CD4-positive, alpha-beta T cell treated with Interleukin-21 for 1 hour (primary cell): ENCODE measurements at regions not wholly inside any gene's neighbourhood (a gene's known extent, or its start where the extent isn't known, plus 50 kb on each side); places are given as distances from the start of the nearest gene placed in this dataset.
A peak's percentile ranks its signal among the peaks of the same experiment; 100 is the strongest.
"Not testable (repeated sequence)": the region's sequence is repeated elsewhere in the genome, so short reads cannot be mapped to it uniquely, and the experiment has no call there.

ENCODE experiments used
- DNase-seq: peaks from one replicate; pipeline ENCODE4 v3.0.0-alpha.2; 2020

GRCh38 chr12:31906557-31907301, 52.5 kb upstream of the RESF1 start:
- no peak for DNase-seq

DNA sequence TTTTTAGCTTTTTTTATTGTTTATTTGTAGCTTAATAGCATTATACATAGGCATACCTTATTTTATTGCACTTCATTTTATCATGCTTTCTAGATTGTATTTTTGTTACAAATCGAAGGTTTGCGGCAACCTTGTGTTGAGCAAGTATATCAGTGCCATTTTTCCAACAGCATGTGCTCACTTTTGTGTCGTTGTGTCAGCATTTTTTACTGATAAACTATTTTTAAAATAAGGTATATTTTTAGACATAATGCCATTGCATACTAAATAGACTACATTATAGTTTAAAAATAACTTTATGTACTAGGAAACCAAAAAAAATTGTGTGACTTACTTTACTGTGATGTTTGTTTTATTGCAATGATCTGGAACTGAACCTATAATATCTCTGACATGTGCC, 56.2 kb upstream of the RESF1 start:
- DNase-seq: no peak

GRCh38 chr12:31900271-31900670, 58.9 kb upstream of the RESF1 start:
- no peak for DNase-seq

- no peak for DNase-seq
Measured at GRCh38 chr12:31899109-31899508, 60.1 kb upstream of the RESF1 start.

- peak; percentile 51 for DNase-seq
Measured at GRCh38 chr12:31897781-31898503, 61.3 kb upstream of the RESF1 start.

GRCh38 chr12:31897092-31897491, 62.1 kb upstream of the RESF1 start:
- not testable (repeated sequence) for DNase-seq

- peak; percentile 94 for DNase-seq
Measured at GRCh38 chr12:31896514-31897039, 62.6 kb upstream of the RESF1 start.

- no peak for DNase-seq
Measured at GRCh38 chr12:31895449-31896150, 63.6 kb upstream of the RESF1 start.

- peak; percentile 69 for DNase-seq
Measured at GRCh38 chr12:31890295-31891285, 68.6 kb upstream of the RESF1 start.

- no peak for DNase-seq
Measured at GRCh38 chr12:31887109-31887811, 72.0 kb upstream of the RESF1 start.

DNA sequence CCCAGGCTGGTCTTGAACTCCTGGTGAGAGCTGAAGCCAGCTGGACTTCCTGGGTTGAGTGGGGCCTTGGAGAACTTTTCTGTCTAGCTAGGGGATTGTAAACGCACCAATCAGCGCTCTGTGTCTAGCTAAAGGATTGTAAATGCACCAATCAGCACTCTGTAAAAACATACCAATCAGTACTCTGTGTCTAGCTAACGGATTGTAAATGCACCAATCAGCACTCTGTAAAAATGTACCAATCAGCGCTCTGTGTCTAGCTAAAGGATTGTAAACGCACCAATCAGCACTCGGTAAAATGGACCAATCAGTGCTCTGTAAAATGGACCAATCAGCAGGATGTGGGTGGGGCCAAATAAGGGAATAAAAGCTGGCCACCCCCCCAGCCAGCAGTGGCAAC, 76.5 kb upstream of the RESF1 start:
- not testable (repeated sequence) for DNase-seq

- no peak for DNase-seq
Measured at GRCh38 chr12:31880340-31880739, 78.9 kb upstream of the RESF1 start.

- DNase-seq: no peak
Measured at GRCh38 chr12:31877884-31878283, 81.3 kb upstream of the RESF1 start.

DNA sequence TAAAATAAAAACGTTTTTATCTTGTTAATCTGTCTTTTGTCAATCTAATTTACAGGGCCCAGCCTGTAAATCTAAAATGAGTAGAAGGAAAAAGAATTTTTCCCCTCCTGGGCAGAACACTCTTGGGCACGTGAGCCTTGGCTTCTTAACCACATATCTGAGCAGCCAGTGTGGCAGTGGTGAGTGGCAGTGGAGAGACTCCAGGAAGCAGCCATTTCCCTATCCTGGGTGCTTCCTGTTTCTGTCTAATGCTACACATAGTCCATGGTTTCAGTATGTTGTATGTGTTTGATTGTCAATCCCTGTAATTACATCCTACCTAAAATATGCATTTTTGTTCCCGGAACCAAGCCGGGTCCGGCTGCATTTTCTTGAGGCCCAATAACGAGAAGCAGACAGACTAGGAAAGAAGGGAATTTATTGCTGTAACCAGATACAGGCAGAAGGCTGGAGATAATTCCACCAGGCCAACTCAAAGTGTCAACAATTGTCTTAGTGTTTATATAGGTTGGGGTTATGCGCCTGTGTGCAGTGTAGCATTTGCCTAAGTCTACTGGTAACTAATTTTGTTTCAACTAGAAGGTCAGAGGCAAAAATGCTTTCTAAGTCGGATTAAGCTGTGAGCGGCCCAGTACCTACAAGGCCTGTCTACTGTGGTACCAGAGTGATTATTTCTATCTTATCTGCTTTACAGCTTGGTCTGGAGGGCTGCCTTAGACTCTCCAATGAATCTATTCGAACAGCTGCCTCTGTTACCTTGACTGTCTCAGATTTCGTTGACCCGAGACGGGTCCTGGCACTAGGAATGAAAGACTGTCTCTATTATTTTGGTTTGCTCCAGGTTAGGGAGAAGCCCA, 82.4 kb upstream of the RESF1 start:
- peak; percentile 25 for DNase-seq

DNA sequence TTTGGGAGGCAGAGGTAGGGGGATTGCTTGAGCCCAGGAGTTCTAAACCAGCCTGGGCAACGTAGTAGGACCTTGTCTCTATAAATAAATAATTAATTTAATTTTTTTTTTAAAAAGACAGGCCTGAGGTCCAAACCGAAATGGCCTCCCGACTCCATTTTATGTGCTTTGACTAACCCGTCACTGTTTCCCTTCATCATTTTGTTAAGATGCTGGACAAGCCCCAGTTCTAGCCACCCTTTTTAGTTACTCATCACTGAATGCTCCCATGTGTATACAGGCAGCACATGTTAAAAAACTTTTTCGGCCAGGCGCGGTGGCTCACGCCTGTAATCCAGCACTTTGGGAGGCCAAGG, 83.6 kb upstream of the RESF1 start:
- no peak for DNase-seq

DNA sequence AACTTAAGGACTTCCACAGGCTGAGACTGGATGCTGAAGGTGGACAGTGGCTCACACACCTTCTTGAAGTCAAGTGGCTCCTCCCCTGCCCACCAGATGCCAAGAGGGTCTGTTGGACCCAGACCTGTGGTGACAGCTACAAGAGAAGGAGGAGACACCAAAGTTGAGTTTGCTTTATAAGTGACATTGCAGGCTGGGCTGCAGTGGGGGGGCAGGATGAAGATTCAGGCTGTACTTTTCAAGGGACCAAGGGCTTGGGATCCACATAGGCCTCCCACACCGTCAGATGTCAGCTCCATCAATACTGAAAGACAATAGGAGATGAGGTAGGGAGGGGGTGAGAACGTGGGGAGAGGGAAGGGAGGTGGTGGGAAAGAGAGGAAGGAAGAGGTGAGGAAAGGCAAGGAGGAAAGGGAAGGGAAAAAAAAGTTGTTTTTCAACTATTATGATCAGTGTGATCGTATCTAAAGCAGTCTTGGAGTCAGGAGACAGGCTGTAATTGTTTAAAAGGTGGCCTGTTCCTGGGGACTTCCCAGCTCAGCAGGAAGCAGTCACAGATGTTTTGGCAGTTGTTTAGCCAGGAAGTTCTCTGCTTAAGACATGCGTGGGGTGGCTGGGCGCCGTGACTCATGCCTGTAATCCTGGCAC, 84.1 kb upstream of the RESF1 start:
- DNase-seq: peak; percentile 86

DNA sequence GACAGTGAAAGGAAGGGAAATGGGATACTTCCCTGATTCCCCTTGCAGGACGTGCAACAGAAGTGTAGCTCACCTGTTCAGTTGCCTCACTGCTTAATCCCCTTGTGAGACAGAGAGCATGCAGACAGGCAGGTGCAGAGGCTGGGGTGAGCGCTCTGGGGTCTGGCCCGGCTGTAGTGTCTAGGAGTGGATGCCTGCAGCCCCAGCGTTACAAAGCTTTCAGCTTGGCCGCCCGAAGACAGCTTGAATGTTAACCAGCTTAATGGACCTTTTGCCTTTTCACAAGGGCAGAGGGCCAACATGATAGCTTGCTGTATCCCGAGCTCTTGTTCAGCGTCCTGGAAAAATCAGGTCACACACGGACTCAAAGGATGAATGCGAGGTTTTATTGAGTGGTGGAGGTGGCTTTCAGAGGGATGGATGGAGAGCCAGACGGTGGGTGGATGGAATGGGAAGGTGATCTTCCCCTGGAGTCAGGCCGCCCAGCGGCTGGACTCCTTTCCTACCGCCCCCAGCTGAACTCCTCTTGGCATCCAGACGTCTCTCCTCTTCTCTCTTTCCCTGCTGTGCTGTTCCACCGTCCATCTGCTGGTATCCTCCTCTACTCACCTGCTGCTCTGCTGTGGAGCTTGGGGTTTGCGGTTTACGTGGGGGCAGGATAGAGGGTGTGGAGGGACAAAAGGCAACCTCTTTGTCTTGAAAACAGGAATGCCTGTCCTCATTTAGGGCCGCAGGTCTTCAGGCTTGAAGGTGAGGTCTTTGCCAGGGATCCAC, 86.2 kb upstream of the RESF1 start:
- no peak for DNase-seq

- DNase-seq: no peak
Measured at GRCh38 chr12:31869972-31870371, 89.2 kb upstream of the RESF1 start.

GRCh38 chr12:31868965-31869364, 90.2 kb upstream of the RESF1 start:
- DNase-seq: no peak
